H1 (cell line): ENCODE measurements at regions not wholly inside any gene's neighbourhood (a gene's known extent, or its start where the extent isn't known, plus 50 kb on each side); places are given as distances from the start of the nearest gene placed in this dataset.

Source experiments
- CTCF ChIA-PET: fragments of 300-600 bp; sonication (Branson Sonifier 250); formaldehyde crosslinking; loops from one replicate; lab custom pipeline; 2021; ENCODE audit not compliant: partially characterized antibody; lab: Charles Lee
- POLR2A ChIA-PET: fragments of 300-600 bp; sonication (Branson Sonifier 250); formaldehyde crosslinking; loops from one replicate; lab custom pipeline; 2021; ENCODE audit warnings: inconsistent platforms; ENCODE audit not compliant: partially characterized antibody; lab: Charles Lee
- DNase-seq, 2 experiments: peaks; one replicate each; pipeline versions ENCODE4 v3.0.0 to v3.0.0-alpha.2; 2010 to 2022; ENCODE audit warnings: low spot score in 2 of 2, low read depth in 1 of 2, mixed read lengths in 1 of 2
- FAIRE-seq: peaks from 2 replicates; lab custom pipeline; 2011; peaks lifted over from hg19 to GRCh38; lab: Jason Lieb, UNC
- H2AFZ ChIP-seq: 2 replicates; pipeline ENCODE4 v1.8.1; 2012; ENCODE audit warnings: low read length, inconsistent platforms
- H2AK5ac ChIP-seq: 2 replicates; pipeline ENCODE4 v1.6.1; 2013; ENCODE audit warnings: low read depth, low read length
- H2BK120ac ChIP-seq: replicated peaks from 2 replicates; pipeline ENCODE3; 2013; ENCODE audit warnings: low read depth, low read length, inconsistent platforms
- H2BK12ac ChIP-seq: 2 replicates; pipeline ENCODE4 v1.6.1; 2013; ENCODE audit warnings: low read depth, low read length
- H2BK15ac ChIP-seq: 2 replicates; pipeline ENCODE4 v1.6.1; 2013; ENCODE audit warnings: low read length
- H2BK20ac ChIP-seq: 2 replicates; pipeline ENCODE4 v1.6.1; 2013; ENCODE audit warnings: low read length
- H2BK5ac ChIP-seq: 2 replicates; pipeline ENCODE4 v1.6.1; 2013; ENCODE audit warnings: low read depth, low read length
- H3K14ac ChIP-seq: 2 replicates; pipeline ENCODE4 v1.6.1; 2013; ENCODE audit warnings: inconsistent platforms; ENCODE audit not compliant: insufficient read length
- H3K18ac ChIP-seq: 2 replicates; pipeline ENCODE4 v1.6.1; 2013; ENCODE audit warnings: low read length; ENCODE audit errors: extremely low read depth
- H3K23ac ChIP-seq: 2 replicates; pipeline ENCODE4 v1.6.1; 2013; ENCODE audit warnings: inconsistent platforms; ENCODE audit not compliant: insufficient read length
- H3K23me2 ChIP-seq: 2 replicates; pipeline ENCODE4 v1.6.1; 2013; ENCODE audit warnings: low read depth, low read length
- H3K27ac ChIP-seq: 2 replicates; pipeline ENCODE4 v1.6.1; 2011; ENCODE audit warnings: low read depth, low read length, inconsistent platforms
- H3K27me3 ChIP-seq, 4 experiments: replicated peaks in 1 of 4; 1 replicate in 1 of 4; 2 replicates in 3 of 4; pipeline versions ENCODE4 v1.6.1 to v1.8.1; 2011 to 2013; ENCODE audit warnings: low read length in 3 of 4, mild to moderate bottlenecking in 3 of 4, inconsistent platforms in 2 of 4, mixed read lengths in 2 of 4, moderate library complexity in 1 of 4; ENCODE audit not compliant: control insufficient read depth in 3 of 4, insufficient read depth in 3 of 4; ENCODE audit errors: extremely low read depth in 1 of 4
- H3K36me3 ChIP-seq, 4 experiments: 2 replicates each; pipeline versions ENCODE4 v1.6.1 to v1.8.1; 2011 to 2013; ENCODE audit warnings: mild to moderate bottlenecking in 4 of 4, low read length in 3 of 4, moderate library complexity in 2 of 4, control low read depth in 1 of 4, inconsistent platforms in 1 of 4; ENCODE audit not compliant: insufficient read depth in 4 of 4, control insufficient read depth in 2 of 4
- H3K4ac ChIP-seq: replicated peaks from 2 replicates; pipeline ENCODE3; 2013; ENCODE audit warnings: low read length, low read depth, mixed read lengths, inconsistent platforms; ENCODE audit not compliant: insufficient read length
- H3K4me1 ChIP-seq, 4 experiments: replicated peaks in 1 of 4; 1 replicate in 1 of 4; 2 replicates in 3 of 4; pipeline versions ENCODE4 v1.6.1 to v1.8.1; 2011 to 2013; ENCODE audit warnings: low read length in 3 of 4, inconsistent platforms in 2 of 4, mixed read lengths in 1 of 4; ENCODE audit not compliant: insufficient read depth in 4 of 4, control insufficient read depth in 3 of 4
- H3K4me2 ChIP-seq, 2 experiments: 2 replicates each; pipeline versions ENCODE4 v1.6.1 to v1.8.1; 2011 to 2013; ENCODE audit warnings: low read depth in 2 of 2, low read length in 2 of 2, control low read depth in 1 of 2, inconsistent platforms in 1 of 2, mild to moderate bottlenecking in 1 of 2; ENCODE audit not compliant: insufficient read depth in 1 of 2
- H3K4me3 ChIP-seq, 4 experiments: fragments of 200-600, 300-600 bp in 1 of 4; sonication (generic), shearing (Covaris generic), sonication (Bioruptor Twin) in 1 of 4; 2 replicates each; pipeline versions ENCODE4 v1.5.1 to v1.8.1; 2011 to 2016; ENCODE audit warnings: low read length in 4 of 4, low read depth in 3 of 4, control low read depth in 2 of 4, inconsistent platforms in 2 of 4, mild to moderate bottlenecking in 2 of 4, mixed read lengths in 1 of 4, moderate library complexity in 1 of 4; ENCODE audit not compliant: insufficient read depth in 2 of 4; ENCODE audit errors: extremely low read depth in 1 of 4
- H3K56ac ChIP-seq: replicated peaks from 2 replicates; pipeline ENCODE3; 2013; ENCODE audit warnings: low read depth, mild to moderate bottlenecking, mixed read lengths, low read length, inconsistent platforms; ENCODE audit not compliant: insufficient read length
- H3K79me1 ChIP-seq: 2 replicates; pipeline ENCODE4 v1.6.1; 2013; ENCODE audit warnings: low read depth, low read length, control low read depth
- H3K79me2 ChIP-seq, 2 experiments: 2 replicates each; pipeline versions ENCODE4 v1.6.1 to v1.8.1; 2012 to 2013; ENCODE audit warnings: low read length in 2 of 2, mild to moderate bottlenecking in 2 of 2, inconsistent platforms in 1 of 2; ENCODE audit not compliant: insufficient read depth in 2 of 2, control insufficient read depth in 1 of 2
- H3K9ac ChIP-seq, 4 experiments: replicated peaks in 1 of 4; 1 replicate in 1 of 4; 2 replicates in 3 of 4; pipeline versions ENCODE4 v1.6.1 to v1.8.1; 2011 to 2013; ENCODE audit warnings: low read depth in 3 of 4, low read length in 3 of 4, control low read depth in 2 of 4, mild to moderate bottlenecking in 2 of 4, moderate library complexity in 2 of 4, inconsistent platforms in 1 of 4; ENCODE audit errors: extremely low read depth in 1 of 4
- H3K9me3 ChIP-seq, 2 experiments: 2 replicates each; pipeline versions ENCODE4 v1.6.1 to v1.8.1; 2012 to 2013; ENCODE audit warnings: mild to moderate bottlenecking in 2 of 2, moderate library complexity in 2 of 2, control low read depth in 1 of 2, inconsistent platforms in 1 of 2, low read depth in 1 of 2, low read length in 1 of 2, mixed read lengths in 1 of 2; ENCODE audit not compliant: insufficient read depth in 2 of 2
- H4K20me1 ChIP-seq, 2 experiments: replicated peaks in 1 of 2; 2 replicates each; pipeline versions ENCODE3 to v1.8.1; 2011 to 2013; ENCODE audit warnings: inconsistent platforms in 2 of 2, low read length in 2 of 2, mild to moderate bottlenecking in 1 of 2; ENCODE audit not compliant: insufficient read depth in 2 of 2, control insufficient read depth in 1 of 2
- H4K5ac ChIP-seq: 2 replicates; pipeline ENCODE4 v1.6.1; 2013; ENCODE audit warnings: low read length, low read depth, mixed read lengths, inconsistent platforms; ENCODE audit not compliant: insufficient read length
- H4K8ac ChIP-seq: 2 replicates; pipeline ENCODE4 v1.8.0; 2013; ENCODE audit warnings: mild to moderate bottlenecking, moderate library complexity, low read length, inconsistent platforms; ENCODE audit not compliant: insufficient read depth; ENCODE audit errors: extremely low read depth
- H4K91ac ChIP-seq: replicated peaks from 2 replicates; pipeline ENCODE3; 2013; ENCODE audit warnings: low read length, mixed read lengths, inconsistent platforms; ENCODE audit not compliant: insufficient read length
- CBX8 ChIP-seq: fragments of 300-800, 300-1000 bp; sonication (generic); IDR thresholded peaks from 2 replicates; pipeline ENCODE4 v1.7.1; 2016; ENCODE audit warnings: low read depth, low read length, borderline replicate concordance
- CHD2 ChIP-seq: IDR thresholded peaks from 2 replicates; pipeline ENCODE4 v1.6.1; 2012; ENCODE audit warnings: low read length, improper control_type of control experiment
- EZH2 ChIP-seq: fragments of 200-600 bp; sonication (generic); IDR thresholded peaks from 2 replicates; pipeline ENCODE4 v1.7.1; 2012; ENCODE audit warnings: low read depth, mild to moderate bottlenecking, moderate library complexity, low read length, inconsistent platforms; ENCODE audit not compliant: severe bottlenecking
- HDAC6 ChIP-seq: IDR thresholded peaks from one replicate; pipeline ENCODE4 v1.7.1; 2012; ENCODE audit warnings: low read depth, mild to moderate bottlenecking, inconsistent platforms, low read length, moderate library complexity
- NRF1 ChIP-seq: IDR thresholded peaks from 2 replicates; pipeline ENCODE4 v1.6.1; 2011; ENCODE audit warnings: mild to moderate bottlenecking, low read depth, low read length, improper control_type of control experiment
- POLR2A ChIP-seq, 2 experiments: IDR thresholded peaks; 1 replicate in 1 of 2; 2 replicates in 1 of 2; pipeline ENCODE4 v1.6.1; 2011; ENCODE audit warnings: low read depth in 2 of 2, low read length in 2 of 2, mild to moderate bottlenecking in 2 of 2; ENCODE audit errors: control extremely low read depth in 1 of 2
- POU5F1 ChIP-seq: IDR thresholded peaks from 2 replicates; pipeline ENCODE4 v1.6.1; 2011; ENCODE audit warnings: low read depth, mild to moderate bottlenecking, low read length, moderate library complexity
- RBBP5 ChIP-seq: IDR thresholded peaks from 2 replicates; pipeline ENCODE4 v1.7.1; 2012; ENCODE audit warnings: low read depth, mild to moderate bottlenecking, inconsistent platforms, low read length, moderate library complexity, borderline replicate concordance
- RFX5 ChIP-seq: IDR thresholded peaks from 2 replicates; pipeline ENCODE4 v1.6.1; 2011; ENCODE audit warnings: low read depth, low read length, improper control_type of control experiment, borderline replicate concordance
- SAP30 ChIP-seq: fragments of 300-600 bp; sonication (generic); IDR thresholded peaks from 2 replicates; pipeline ENCODE4 v1.7.1; 2012; ENCODE audit warnings: low read length, moderate library complexity, mild to moderate bottlenecking, inconsistent platforms; ENCODE audit not compliant: insufficient read depth, insufficient replicate concordance
- SRF ChIP-seq: IDR thresholded peaks from 2 replicates; pipeline ENCODE4 v1.6.1; 2011; ENCODE audit warnings: mild to moderate bottlenecking, low read depth, low read length, moderate library complexity
- TBP ChIP-seq: IDR thresholded peaks from 2 replicates; pipeline ENCODE4 v1.6.1; 2011; ENCODE audit warnings: low read depth, low read length, improper control_type of control experiment
- TCF12 ChIP-seq: IDR thresholded peaks from 2 replicates; pipeline ENCODE4 v1.6.1; 2011; ENCODE audit warnings: low read depth, mild to moderate bottlenecking, low read length
- USF2 ChIP-seq: IDR thresholded peaks from 2 replicates; pipeline ENCODE4 v1.6.1; 2011; ENCODE audit warnings: low read length, improper control_type of control experiment
- WGBS, 2 experiments: shearing (Covaris generic) in 1 of 2; methylation state at CpG; one replicate each; pipeline versions ENCODE4 v1.1.6 to v1.1.7; 2013 to 2015; ENCODE audit warnings: low lambda C conversion rate in 2 of 2, mixed read lengths in 2 of 2, inconsistent platforms in 1 of 2, low coverage in 1 of 2, missing lambda C conversion rate in 1 of 2; ENCODE audit not compliant: insufficient replicate concordance in 2 of 2, insufficient coverage in 1 of 2, insufficient read length in 1 of 2; ENCODE audit errors: extremely low coverage in 1 of 2, missing lambda C conversion rate in 1 of 2; 5-methylcytosine and 5-hydroxymethylcytosine counted together

DNA sequence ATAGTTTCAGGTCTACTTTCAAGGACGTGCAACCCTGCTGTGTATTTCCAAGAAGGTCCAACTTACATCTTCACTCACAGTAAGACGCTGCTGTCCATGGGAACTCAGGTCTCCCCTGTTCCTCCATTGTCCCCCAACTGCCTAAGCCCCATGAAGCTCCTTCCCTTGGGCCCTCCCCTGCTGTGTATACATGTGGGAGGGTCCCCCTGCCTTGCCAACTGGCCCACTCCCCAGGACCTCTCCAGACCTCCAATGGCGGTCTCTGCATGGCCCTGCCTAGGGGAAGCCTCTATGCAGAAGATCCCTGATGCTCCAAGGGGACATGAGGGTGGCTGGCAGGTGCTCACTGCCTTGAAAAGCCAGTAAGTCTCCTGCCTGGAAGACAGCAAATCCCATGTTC lies 186.7 kb upstream of the CST7 start:
- H3K4me3 ChIP-seq = no peak overlapping the region
- H4K91ac ChIP-seq = no peak overlapping the region
- WGBS, 2 experiments = 87% methylated on average over 3 of the region's 3 CpGs; no CpG with 5 or more reads in 1 of the 2 experiments
- no peak overlapping the region for H4K8ac ChIP-seq
- no peaks in the 10 kb centered on the region for H3K27me3 ChIP-seq
- H3K23ac ChIP-seq = no peak overlapping the region
- no peak overlapping the region for H3K27ac ChIP-seq
- no peaks in the 10 kb centered on the region for H3K23me2 ChIP-seq
- H3K9me3 ChIP-seq = peaks cover 0 to 2% of the 10 kb centered on the region in 2 experiments; a peak in 2 of 4 replicates
- FAIRE-seq (no peak), DNase-seq (no peak)
- H3K4me1 ChIP-seq = no peaks in the 10 kb centered on the region
- no peak overlapping the region for H2AK5ac ChIP-seq
- no peak overlapping the region for H2AFZ ChIP-seq
- no peak overlapping the region for H2BK5ac ChIP-seq
- H3K36me3 ChIP-seq = no peaks in the 10 kb centered on the region
- no peak overlapping the region for H2BK12ac ChIP-seq
- H3K79me1 ChIP-seq = no peaks in the 10 kb centered on the region
- H3K14ac ChIP-seq = no peak overlapping the region
- no peak overlapping the region for H3K4ac ChIP-seq
- no peak overlapping the region for H4K5ac ChIP-seq
- H4K20me1 ChIP-seq = no peaks in the 10 kb centered on the region
- H2BK15ac ChIP-seq = no peak overlapping the region
- no peak overlapping the region for H3K4me2 ChIP-seq
- POLR2A ChIA-PET = no interaction called here
- no peak overlapping the region for H2BK20ac ChIP-seq
- CTCF ChIA-PET = interaction anchor here (1.1 kb wide), 1 partner anchor 19 kb away, joined by 4 read pairs; no protein-coding TSS in a partner anchor
- H3K18ac ChIP-seq = no peak overlapping the region
- H2BK120ac ChIP-seq = no peak overlapping the region
- no peak overlapping the region for H3K56ac ChIP-seq
- H3K79me2 ChIP-seq = no peaks in the 10 kb centered on the region
- H3K9ac ChIP-seq = no peak overlapping the region
- no peak for TF ChIP-seq HDAC6
- TF ChIP-seq RFX5 = no peak
- no peak for TF ChIP-seq USF2
- no peak for TF ChIP-seq TCF12
- TF ChIP-seq EZH2 = no peak
- no peak for TF ChIP-seq NRF1
- no peak for TF ChIP-seq CBX8
- TF ChIP-seq POU5F1 = no peak
- no peak for TF ChIP-seq CHD2
- no peak for TF ChIP-seq RBBP5
- TF ChIP-seq SAP30 = no peak
- no peak for TF ChIP-seq POLR2A (IDR thresholded peaks at IDR 0.05; ENCODE audit: control extremely low read depth in 1 of 2, low read depth in 2 of 2, low read length in 2 of 2)
- TF ChIP-seq SRF = no peak
- TF ChIP-seq TBP = no peak
